Breast epithelium (tissue), 4 donors: ENCODE measurements at regions not wholly inside any gene's neighbourhood (a gene's known extent, or its start where the extent isn't known, plus 50 kb on each side); places are given as distances from the start of the nearest gene placed in this dataset.

Source experiments
- DNase-seq, 2 donors: peaks; one replicate each; pipeline ENCODE4 v3.0.0-alpha.2; 2019; ENCODE audit warnings: low spot score in 2 of 2
- H3K27ac ChIP-seq, 2 donors: fragments of 200-600 bp; sonication (generic) in 1 of 2; one replicate each; pipeline ENCODE4 v1.5.1; 2016 to 2019; ENCODE audit warnings: mild to moderate bottlenecking in 1 of 2
- H3K27me3 ChIP-seq, 2 donors: fragments of 200-600 bp; sonication (generic) in 1 of 2; one replicate each; pipeline versions ENCODE4 v1.5.1 to v1.6.0; 2017 to 2019; ENCODE audit warnings: control low read depth in 1 of 2, mild to moderate bottlenecking in 1 of 2
- H3K36me3 ChIP-seq: fragments of 200-600 bp; one replicate; pipeline ENCODE4 v1.5.1; 2019
- H3K4me1 ChIP-seq, 2 donors: fragments of 200-600 bp; sonication (generic); one replicate each; pipeline ENCODE4 v1.5.1; 2016 to 2019; ENCODE audit warnings: control low read depth in 1 of 2
- H3K4me3 ChIP-seq, 3 donors: fragments of 200-600 bp; sonication (generic); 1 replicate in 2 of 3; 2 replicates in 1 of 3; pipeline ENCODE4 v1.5.1; 2016 to 2019; ENCODE audit warnings: mild to moderate bottlenecking in 3 of 3, moderate library complexity in 2 of 3
- H3K9me3 ChIP-seq, 2 donors: fragments of 200-600 bp; sonication (generic) in 1 of 2; one replicate each; pipeline ENCODE4 v1.5.1; 2016 to 2019; ENCODE audit warnings: control low read depth in 1 of 2
- CTCF ChIP-seq, 3 donors: fragments of 450-650 bp; IDR thresholded peaks; one replicate each; pipeline ENCODE4 v1.5.1; 2016 to 2017; ENCODE audit warnings: antibody characterized with exemption in 3 of 3, mild to moderate bottlenecking in 3 of 3, moderate library complexity in 3 of 3
- POLR2A ChIP-seq: fragments of 450-650 bp; IDR thresholded peaks from one replicate; pipeline ENCODE4 v1.6.1; 2016; ENCODE audit warnings: antibody characterized with exemption, mild to moderate bottlenecking, moderate library complexity
- POLR2AphosphoS5 ChIP-seq, 3 donors: sonication (generic); formaldehyde crosslinking; IDR thresholded peaks; one replicate each; pipeline ENCODE4 v1.6.1; 2017; ENCODE audit warnings: antibody characterized with exemption in 3 of 3
- intact Hi-C: fragments of 100-400 bp; cut with DNase I; formaldehyde crosslinking; loops from one replicate; pipeline ENCODE4 v1.15.1; 2023; ENCODE audit warnings: low total_unique reads

DNA sequence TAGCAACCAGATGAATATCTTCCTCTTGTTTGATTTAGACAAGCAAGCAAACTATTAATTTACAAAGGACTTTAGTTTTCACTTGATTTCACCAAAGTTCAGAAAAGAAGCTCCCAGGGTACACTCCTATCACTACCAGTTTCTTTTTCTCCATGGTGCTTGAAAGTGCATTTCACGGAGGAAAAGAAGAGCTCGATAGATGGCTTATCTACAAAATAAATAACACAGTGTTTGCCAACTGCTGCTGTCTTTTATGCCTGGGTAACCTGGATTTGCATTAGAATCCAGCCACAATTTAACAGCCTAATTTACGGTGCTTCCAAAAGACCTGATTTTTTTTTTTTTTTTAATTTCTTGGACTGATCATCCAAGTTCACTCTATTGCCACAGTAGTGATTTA lies 275.7 kb downstream of the GPR37 start:
- TF ChIP-seq CTCF (IDR thresholded peaks at IDR 0.05) (no peak), POLR2A (no peak), POLR2AphosphoS5 (IDR thresholded peaks at IDR 0.05) (no peak)
- Histone ChIP-seq H3K4me3 (no peak overlapping the region), H3K4me1 (no peaks in the 10 kb centered on the region), H3K27ac (no peak overlapping the region), H3K27me3 (no peaks in the 10 kb centered on the region), H3K9me3 (no peaks in the 10 kb centered on the region), H3K36me3 (no peaks in the 10 kb centered on the region)
- intact Hi-C loops: no loop called here
- no peak for DNase-seq

GRCh38 chr7:124489082-124489819 lies 276.3 kb downstream of the GPR37 start:
- intact Hi-C loops: no loop called here
- no peak overlapping the region for H3K4me3 ChIP-seq
- H3K4me1 ChIP-seq: no peaks in the 10 kb centered on the region
- no peaks in the 10 kb centered on the region for H3K36me3 ChIP-seq
- no peak for DNase-seq
- no peaks in the 10 kb centered on the region for H3K9me3 ChIP-seq
- no peaks in the 10 kb centered on the region for H3K27me3 ChIP-seq
- no peak for TF ChIP-seq POLR2A
- no peak for TF ChIP-seq CTCF (IDR thresholded peaks at IDR 0.05)
- no peak for TF ChIP-seq POLR2AphosphoS5 (IDR thresholded peaks at IDR 0.05)
- H3K27ac ChIP-seq: no peak overlapping the region

DNA sequence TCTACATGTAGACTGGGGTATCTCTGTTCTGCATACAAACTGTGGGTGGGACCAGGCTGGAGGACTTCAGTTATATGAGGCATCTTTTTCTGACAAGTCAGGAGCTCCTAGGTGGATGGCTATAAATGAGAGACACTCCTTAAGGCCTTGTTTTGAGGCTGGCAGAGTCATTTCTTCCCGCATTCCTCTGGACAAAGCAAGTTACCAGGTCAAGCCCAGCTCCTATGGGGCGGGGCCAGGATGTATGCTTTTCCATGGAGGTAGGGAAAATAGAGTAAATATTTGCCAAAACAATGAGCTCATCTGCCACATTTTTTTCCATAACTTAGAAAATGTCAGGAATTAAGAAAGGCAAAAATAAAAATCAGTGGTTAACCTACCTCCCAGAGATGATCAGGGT lies 283.4 kb downstream of the GPR37 start:
- no peak overlapping the region for H3K27ac ChIP-seq
- no peaks in the 10 kb centered on the region for H3K4me1 ChIP-seq
- DNase-seq: no peak
- no peaks in the 10 kb centered on the region for H3K9me3 ChIP-seq
- H3K27me3 ChIP-seq: no peaks in the 10 kb centered on the region
- no peak overlapping the region for H3K4me3 ChIP-seq
- intact Hi-C loops: no loop called here
- TF ChIP-seq CTCF (IDR thresholded peaks at IDR 0.05) (no peak), POLR2A (no peak), POLR2AphosphoS5 (IDR thresholded peaks at IDR 0.05) (no peak)
- no peaks in the 10 kb centered on the region for H3K36me3 ChIP-seq

DNA sequence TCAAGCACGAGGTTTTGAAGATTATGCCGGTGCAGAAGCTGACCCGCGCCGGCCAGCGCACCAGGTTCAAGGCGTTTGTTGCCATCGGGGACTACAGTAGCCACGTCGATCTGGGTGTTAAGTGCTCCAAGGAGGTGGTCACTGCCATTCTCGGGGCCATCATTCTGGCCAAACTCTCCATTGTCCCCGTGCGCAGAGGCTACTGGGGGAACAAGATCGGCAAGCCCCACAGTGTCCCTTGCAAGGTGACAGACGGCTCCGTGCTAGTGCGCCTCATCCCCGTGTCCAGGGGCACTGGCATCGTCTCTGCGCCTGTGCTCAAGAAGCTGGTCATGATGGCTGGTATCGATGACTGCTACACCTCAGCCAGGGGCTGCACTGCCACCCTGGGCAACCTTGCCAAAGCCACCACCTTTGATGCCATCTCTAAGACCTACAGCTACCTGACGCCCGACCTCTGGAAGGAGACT lies 284.7 kb downstream of the GPR37 start:
- TF ChIP-seq POLR2AphosphoS5 (IDR thresholded peaks at IDR 0.05): no peak
- no peak for TF ChIP-seq POLR2A
- TF ChIP-seq CTCF (IDR thresholded peaks at IDR 0.05): no peak
- H3K9me3 ChIP-seq: no peaks in the 10 kb centered on the region
- no peak for DNase-seq
- intact Hi-C loops: no loop called here
- no peak overlapping the region for H3K27ac ChIP-seq
- no peaks in the 10 kb centered on the region for H3K36me3 ChIP-seq
- H3K27me3 ChIP-seq: no peaks in the 10 kb centered on the region
- no peaks in the 10 kb centered on the region for H3K4me1 ChIP-seq
- no peak overlapping the region for H3K4me3 ChIP-seq

GRCh38 chr7:124480036-124480820 lies 285.4 kb downstream of the GPR37 start:
- intact Hi-C loops: no loop called here
- no peaks in the 10 kb centered on the region for H3K27me3 ChIP-seq
- H3K36me3 ChIP-seq: no peaks in the 10 kb centered on the region
- no peaks in the 10 kb centered on the region for H3K4me1 ChIP-seq
- no peak overlapping the region for H3K4me3 ChIP-seq
- TF ChIP-seq CTCF (IDR thresholded peaks at IDR 0.05) (no peak), POLR2AphosphoS5 (IDR thresholded peaks at IDR 0.05) (no peak), POLR2A (no peak)
- DNase-seq: no peak
- no peak overlapping the region for H3K27ac ChIP-seq
- H3K9me3 ChIP-seq: no peaks in the 10 kb centered on the region
